Muscle of arm (tissue), 1 donor: ENCODE measurements at regions not wholly inside any gene's neighbourhood (a gene's known extent, or its start where the extent isn't known, plus 50 kb on each side); places are given as distances from the start of the nearest gene placed in this dataset.

Experiments used
- DNase-seq: peaks from one replicate; pipeline ENCODE4 v3.0.0-alpha.2; 2013

DNA sequence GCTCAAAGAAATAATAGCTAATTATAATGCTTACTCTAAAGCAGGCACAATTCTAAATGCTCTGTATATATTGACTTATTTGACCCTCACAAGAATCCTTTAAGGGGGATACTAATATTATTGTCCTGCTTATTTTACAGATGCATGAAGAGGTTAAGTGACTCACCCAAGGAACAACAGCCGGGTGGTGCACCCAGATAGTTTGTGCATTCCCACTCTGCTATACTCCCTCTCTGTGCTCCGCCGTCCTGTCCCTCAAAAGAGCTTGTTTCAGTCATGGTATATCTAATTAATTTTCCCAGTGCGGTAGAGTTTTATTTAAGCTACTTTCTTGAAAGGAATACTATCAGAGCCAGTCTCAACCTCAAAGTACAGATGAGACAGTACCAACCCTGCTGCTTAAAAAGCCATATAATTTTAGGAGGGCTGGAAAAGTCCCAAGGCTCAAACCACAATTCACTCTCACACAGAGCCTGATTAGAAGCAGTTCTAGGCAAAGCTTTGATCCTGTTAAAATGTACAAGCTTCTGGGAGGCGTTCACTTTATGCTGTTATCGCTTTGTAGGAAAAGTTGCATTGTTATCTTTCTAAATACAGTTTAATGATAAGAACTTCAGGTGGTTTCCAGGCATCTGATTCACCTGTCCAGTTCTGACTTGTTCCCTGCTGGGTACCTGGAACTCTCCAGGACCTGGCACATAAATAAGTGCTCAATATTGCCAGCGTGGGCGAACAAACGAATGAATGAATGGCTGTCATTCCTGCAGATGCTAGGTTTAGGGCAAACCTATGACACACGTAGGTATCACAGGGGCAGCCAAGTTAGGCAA lies 261.5 kb upstream of the KLF14 start:
- no peak for DNase-seq

DNA sequence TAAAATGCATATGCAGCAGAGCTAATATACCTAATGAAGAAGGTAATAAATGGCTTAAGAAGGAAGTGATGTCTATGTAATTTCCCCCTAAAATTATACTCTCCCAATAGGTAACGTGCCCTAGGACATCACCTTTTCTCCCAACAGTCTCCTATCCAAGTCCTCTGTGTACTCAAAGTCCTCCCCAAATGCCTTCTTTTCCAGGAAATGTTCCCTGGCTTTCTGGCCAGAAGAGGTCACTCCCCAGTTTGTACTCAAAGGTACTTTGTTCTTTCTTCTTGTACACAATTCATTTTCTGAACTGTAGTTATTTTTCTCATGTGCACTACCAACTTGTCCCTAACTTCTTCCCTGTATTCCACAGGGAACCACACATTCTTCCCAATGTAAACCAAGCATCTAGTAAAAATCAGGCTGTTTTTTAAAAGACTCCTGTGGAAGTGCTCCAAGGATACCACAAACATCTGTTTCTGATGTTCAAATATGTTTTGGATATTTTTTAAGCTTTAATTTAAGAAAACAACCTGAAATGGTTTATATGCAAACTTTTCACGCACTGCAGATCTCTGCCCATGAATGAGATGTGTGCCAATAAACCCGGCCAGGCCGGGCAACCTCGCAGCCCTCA lies 262.3 kb upstream of the KLF14 start:
- DNase-seq = no peak

DNA sequence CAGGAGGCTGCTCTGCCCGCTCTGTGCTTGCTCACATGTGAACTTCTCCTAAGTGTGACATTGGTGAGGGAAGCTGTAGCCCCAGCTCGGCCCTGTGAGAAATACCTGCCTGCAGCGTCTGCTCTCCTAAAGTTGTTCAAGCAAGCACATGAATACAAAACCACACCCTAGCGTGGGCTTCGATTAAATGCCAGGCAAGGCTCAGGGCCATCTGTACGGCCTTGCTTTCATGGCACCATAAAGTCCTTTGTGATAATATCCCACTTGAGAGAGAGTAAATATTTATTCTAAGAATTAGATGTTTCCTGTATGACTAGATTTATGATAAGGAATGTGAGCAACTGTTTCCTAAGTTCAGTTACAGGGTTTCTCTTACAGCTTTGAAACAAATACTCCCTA lies 262.8 kb upstream of the KLF14 start:
- DNase-seq = no peak

DNA sequence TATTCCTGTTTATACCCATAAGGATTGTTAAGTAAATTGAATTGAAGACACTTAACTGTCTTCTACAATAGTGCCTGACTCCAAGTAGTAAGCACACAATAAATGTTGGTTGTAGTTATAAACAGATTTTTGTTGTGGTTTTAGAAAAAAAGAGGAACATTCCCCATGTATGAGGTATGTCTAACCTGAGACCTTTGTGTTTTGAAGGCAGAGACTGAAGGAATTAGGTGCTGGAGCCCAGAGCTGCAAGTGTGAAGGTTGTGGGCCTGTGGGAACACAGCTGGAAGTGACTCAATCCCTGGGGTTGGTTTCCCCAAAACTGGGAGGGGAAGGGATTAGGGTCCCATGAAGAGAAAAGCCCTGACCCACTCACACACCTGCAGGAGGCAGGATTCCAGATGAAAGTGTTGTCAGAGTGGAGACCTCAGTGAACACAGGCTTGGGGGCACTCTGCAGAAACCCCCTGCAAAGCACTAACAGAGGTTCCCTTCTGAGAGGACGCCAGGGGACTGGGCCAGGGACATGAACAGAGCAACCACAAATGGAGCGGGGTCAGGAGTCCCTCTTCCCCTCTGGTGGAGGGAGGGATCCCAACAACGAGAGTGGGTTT lies 265.1 kb upstream of the KLF14 start:
- DNase-seq = no peak

DNA sequence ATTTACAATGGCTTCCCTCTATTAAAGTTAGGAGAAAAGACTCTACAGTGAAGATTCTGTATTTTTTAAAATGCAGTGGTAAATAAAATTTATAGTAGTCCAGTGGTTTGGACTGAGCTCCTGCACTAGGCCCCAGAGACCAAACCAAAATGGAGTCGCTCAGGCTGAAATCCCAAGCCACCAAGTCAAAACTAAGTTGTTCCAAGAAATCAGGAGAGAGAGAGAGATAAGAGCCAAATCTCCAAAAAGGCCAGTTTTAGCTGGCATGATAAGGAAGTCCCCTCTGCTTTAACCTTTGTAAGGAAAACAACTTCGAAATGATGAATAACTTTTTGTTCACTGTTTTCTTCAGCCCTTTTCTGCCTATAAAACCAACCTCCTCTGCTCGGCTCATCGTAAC lies 265.9 kb upstream of the KLF14 start:
- no peak for DNase-seq

DNA sequence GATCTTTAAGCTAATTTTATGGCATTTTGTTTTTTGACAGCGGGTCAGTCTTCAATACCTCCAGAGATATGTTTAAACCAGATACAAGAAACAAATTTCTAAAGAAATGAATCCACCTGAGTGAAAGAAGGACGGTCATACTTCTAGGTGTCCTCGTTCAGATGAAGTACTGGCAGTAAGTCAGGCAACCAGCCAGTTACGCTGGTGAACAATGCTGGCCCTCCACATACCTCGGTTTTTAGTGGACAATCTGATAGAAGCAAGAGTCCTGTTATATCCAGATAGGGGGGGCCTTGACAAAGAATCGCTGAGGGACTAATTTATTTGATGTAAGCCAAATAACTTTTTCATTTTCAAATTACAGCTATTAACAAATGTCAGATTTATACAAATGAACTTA lies 266.4 kb upstream of the KLF14 start:
- DNase-seq = no peak

DNA sequence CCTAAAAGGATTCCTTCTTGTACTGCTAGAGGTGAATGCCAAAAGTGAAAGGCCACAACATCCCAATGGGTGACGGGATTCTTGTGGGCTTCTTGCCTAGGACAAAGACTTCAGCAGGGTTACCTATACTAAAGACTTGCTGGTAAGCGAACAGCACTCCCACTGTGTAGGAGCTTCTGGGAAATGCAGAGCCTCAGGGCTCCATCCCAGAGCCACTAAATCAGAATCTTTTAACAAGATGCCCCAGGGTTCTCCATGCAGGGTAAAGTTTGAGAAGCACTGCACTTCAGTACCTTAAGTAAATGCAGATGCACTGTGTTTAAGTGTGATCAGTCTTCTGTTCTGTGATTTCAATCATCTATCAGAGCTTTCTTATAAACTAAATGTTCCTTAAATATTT lies 266.9 kb upstream of the KLF14 start:
- no peak for DNase-seq

DNA sequence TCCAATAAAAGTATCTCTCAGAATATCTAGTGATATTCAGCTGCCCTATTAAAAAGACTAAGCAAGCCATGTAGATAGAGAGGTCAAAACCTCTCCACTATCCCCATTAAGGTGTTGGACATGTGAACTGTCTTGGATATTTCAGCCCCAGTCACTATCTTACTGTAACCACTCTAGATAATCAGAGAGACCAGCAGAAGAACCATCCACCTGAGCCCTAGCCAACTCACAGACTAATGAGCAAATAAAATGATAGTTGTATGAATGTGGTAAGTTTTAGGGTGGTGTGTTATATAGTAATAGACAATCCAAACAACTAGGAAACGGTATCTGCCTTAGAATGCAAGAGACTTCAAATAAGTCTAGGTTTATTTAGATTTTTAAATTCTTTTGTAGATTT lies 268.6 kb upstream of the KLF14 start:
- DNase-seq = no peak

DNA sequence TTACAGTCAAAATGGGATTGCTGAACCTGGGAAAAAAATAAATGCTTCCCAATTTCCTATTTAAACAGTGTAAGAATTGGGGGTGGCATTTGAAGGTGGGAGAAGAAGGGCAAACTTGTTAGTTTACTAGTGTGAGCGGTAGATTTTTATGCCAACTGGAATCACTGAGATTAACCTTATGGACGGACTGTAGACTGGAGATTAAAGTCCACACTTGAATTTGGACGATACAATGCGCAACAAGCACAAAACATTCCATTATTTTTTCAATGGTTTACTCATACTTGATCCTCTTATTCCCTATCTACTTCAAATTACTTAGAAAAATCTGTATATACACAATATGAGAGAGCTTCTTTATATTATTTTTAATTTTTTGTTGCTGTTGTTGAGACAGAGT lies 269.6 kb upstream of the KLF14 start:
- no peak for DNase-seq

DNA sequence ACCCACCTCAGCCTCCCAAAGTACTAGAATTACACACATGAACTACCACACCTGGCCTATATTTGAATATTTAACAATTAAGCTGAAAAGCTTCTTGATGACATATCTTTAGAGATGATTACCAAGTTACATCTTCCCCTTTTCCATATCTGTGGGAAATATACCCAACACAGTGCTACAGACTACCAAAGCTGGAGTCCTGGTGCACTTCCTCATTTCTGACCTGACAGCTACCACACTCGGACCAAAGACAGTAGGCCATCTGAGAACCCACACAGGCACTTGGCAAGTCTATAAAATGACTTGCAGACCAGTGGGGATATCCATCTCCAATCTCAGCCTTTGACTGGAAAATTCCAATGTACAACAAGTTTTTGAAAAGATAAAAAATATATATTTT lies 270.4 kb upstream of the KLF14 start:
- no peak for DNase-seq

DNA sequence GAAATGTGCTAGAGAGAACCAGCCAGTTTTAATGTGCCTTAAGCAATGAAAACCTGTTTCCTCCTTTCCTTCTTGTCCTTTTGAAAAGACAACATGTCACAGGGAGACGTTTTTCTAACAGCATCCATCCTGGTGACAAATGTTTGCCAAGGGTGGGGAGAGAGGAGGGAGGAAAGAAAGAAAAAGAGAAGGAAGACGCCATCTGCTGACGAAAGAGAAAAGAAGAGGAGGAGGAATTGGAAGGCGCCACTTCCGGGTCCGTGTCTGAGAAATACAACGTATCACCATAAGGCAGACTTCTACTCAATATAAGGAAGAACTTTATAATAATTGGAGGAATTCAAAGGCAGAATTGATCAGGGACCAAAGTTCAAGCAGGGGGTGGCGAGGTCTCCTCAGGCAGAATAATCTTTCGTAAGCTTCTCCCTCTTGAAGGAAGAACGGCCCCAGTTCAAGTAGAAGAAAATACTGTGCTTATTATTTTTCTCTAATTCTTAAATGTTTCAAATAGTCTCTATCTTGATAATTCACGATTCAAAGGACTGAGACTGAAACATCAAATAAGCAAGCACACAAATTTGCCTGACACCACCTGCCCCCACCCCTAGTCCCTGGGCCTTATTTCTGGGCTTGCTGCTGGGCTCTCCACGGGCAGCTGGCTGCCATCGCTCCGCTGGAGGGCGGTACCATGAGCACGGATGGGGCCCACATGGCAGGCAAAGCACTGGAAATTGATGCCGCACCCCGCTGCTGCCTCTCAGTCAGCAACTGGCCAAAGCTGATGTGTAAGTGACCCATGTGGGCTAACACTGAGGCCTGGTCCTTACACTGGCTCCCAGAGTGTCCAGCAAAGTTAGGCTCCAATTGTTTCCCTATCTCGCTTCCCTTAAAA lies 273.7 kb upstream of the KLF14 start:
- peak; percentile 82 for DNase-seq

DNA sequence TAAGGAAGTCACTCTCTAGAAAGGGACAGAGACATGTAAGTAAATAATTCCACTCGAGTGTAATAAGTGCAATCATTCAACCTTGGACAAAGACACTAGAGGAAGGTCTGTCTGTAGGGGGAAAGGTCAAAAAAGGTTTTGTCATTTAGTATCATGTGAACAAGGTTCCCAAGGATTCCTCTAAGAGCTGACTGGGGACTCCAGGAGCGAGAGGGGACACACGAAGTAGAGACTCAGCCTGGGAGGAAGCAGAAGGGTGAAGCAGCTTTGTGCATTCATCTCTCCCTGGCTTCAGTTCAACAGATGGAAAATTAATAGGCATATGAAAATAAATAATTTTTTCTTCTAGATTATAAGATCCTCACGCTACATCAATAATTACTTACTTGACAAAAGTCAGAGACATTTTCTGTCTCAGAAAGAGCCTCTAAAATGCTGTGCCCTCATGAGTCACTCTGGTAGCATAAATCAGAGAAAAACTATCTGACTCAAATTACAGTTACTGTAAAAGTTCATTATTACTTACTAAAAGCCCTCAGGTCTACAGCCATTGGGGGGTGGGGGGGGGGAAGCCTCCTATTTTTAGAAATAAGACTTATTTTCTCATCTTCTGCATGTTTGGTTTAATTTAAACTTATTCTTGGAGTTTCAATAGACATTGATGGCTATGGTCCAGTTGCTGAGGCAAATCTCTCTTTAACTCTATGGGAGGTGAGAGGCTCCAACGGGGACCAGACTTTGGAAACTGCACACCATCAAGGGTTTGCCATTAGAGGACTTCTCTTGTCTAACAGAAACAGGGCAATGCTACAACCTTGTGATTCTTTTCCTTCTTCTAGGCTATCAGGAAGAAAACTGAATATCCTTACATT lies 275.1 kb upstream of the KLF14 start:
- no peak for DNase-seq

DNA sequence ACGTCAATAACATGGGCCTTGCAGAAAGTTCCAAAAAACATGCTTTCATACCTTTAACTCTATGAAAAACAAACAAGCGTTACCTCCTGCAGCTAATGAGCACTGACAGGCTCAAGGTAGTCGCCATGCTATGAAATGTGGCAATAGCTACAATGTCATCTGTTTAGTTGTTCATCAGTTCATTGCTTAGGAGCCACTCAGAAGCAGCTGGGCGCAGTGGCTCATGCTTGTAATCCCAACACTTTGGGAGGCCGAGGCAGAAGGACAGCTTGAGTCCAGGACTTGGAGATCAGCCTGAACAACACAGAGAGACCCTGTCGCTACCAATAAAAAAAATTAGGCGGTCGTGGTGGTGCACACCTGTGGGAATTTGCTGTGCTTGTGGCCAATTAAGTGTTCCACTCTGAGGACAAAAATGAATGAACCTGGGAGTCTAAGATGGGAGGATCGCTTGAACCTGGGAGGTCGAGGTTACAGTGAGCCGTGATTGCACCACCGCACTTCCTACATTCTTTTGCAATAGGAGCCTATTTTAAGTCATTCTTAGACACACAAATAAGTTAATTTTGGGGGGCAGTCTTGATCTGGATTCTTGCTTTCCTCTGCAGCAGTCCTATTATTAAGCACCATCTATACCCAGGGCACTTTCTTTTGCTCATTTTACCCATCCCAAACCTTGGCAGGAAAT lies 276.2 kb upstream of the KLF14 start:
- no peak for DNase-seq

DNA sequence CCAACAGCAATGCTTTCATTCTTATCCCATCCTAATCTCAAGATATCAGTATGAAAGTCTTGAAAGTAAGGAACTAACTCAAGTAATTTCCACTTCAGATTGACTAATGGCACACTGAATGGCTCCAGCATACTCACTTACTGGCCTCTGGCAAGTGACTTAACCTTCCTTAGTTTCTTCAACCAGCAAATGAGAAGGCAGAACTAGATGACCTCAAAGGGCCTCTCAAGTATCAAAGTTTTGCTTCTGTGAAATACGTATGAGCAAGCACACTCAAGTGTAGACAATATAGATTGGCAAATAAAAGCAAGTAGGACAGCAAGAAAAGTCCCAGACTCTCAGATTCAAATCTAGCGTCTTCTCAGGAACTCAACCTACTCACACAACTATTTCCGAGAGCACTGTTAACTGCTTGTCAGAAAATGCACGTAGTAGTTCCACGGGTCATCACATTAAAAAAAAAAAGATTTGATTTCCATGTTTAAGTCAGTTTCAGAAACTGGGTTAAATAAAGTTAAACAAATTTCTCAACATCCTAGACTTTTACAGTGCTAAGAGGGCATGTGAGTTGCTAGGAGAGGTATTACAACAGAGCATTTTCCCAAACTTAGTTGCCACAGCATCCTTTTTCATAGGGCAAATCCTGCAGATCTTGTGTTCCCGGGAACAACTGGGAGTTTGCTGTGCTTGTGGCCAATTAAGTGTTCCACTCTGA lies 276.9 kb upstream of the KLF14 start:
- DNase-seq = no peak

DNA sequence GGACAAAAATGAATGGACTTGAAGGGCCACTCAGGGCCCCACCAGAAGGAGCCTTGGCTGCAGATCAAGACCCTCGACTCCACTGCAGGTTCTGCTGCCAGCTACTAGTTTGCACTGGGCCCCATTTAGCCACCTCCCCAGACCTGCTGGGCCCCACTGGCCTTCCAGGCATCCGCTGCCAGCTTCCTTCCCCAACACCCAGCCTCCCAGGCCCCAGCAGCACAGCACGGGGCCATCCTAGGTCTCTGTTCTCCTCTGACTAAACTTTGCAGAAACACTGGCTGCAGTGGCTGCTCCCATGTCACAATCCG lies 277.4 kb upstream of the KLF14 start:
- DNase-seq = no peak

DNA sequence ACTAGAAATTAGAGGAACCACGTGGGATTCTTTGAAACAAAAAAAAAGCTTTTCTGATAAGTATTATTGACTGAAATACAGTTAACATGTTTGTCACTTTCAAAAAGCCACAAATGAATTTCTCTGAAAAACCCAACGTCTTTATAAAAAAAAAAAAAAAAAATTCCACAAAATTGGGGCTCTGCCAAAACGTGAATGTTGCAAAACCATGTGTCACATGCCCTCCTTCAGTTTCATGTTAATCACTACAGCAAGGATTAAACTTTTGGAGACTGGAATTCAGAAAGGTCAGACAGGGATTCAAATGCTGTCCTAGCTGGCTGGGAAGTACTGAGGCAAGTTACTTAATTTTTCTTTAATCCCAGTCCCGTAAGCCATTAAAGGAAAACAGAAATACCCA lies 278.0 kb upstream of the KLF14 start:
- no peak for DNase-seq

DNA sequence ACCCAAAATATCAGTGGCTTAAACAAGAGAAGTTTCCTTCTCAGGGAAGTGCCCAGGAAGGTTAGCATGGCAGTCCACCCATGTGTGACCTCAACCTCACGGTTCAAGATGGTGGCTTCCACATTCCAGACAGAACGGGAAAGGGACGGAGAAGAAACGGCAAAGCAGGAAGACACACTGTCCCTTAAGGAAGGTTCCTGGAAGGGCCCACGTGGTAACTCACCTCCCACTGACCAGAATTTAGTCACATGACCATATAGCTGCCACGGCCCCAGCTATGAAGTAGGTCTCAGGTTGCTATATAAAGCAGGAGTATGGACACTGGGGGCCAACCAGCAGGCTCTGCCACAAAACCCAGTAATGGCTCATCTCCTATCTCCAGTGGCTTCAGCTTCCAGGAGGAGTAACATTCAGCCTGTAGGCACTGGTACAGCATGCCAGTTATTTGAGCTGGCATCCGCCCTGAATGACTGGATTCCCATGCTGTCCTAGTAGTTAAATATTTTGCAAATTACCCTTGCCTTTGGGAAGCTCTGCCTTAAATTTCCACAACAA lies 278.5 kb upstream of the KLF14 start:
- no peak for DNase-seq

DNA sequence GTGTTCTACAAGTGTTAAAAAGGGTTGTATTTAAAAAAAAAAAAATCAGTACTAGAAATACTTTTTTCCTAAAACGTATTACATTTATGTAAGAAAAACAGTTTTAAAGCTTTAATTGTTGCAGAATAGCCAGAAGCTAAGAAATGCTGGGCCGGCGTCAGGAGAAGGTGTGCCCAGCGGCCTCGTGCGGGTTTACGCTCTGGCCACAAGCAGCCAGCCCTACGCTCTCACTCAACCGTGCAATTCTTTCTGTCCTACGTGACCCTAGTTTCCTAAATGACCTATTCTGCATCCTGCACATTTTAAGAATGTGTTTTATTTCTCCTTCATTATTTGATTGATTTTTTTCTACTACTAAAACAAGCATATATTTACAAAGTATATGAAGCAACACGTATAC lies 279.7 kb upstream of the KLF14 start:
- no peak for DNase-seq

DNA sequence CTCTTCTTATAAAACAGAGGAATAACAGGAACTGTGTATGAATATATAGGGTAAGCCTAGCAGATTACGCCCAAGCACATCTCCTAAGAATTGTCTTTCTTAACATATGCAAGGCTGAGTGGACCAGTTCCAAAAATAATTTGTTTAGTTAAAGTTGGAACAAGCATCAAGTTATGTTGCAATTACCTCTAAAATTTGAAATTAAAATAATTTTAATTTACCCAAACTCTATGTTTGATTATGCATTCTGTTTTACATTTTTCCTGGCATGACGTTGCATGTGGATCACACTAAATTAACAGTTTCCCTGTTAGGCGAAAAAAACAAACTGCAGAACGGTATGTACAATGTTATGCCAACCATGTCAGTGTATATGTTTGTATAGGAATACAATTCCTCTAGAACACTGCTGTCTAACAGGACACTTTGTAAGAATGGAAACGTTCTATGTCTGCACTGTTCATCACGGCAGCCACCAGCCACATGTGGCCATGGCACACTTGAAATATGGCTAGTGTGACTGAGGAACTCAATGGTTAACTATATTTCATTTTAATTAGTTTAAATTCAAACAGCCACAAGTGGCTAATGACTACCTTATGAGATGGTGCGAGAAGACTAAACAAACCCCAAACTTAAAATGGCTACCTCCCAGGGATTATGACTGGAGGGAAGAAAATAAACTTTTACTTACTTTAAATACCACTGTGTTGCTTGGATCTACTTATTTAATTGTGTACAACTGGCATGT lies 281.1 kb upstream of the KLF14 start:
- DNase-seq = no peak
